HG03342 (cell line): ENCODE measurements at regions not wholly inside any gene's neighbourhood (a gene's known extent, or its start where the extent isn't known, plus 50 kb on each side); places are given as distances from the start of the nearest gene placed in this dataset.
"Not testable (repeated sequence)": the region's sequence is repeated elsewhere in the genome, so short reads cannot be mapped to it uniquely, and the experiment has no call there.

Experiments
- ATAC-seq: cut with Tn5 transposase; IDR thresholded peaks from one replicate; pipeline ENCODE4 v1.9.1; 2021; ENCODE audit warnings: mild to moderate bottlenecking, moderate library complexity; ENCODE audit not compliant: unreplicated experiment

DNA sequence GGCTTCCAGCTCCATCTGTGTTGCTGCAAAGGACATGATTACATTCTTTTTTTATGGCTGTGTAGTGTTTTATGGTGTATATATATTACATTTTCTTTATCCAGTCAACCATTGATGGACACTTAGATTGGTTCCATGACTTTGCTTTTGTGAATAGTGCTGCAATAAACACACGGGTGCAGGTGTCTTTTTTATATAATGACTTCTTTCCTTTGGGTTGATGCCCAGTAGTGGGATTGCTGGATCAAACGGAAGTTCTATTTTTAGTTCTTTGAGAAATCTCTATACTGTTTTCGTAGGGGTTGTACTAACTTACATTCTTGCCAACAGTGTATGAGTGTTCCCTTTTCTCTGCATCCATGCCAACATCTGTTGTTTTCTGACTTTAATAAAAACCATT lies 189.7 kb downstream of the ACTR3B start:
- ATAC-seq = no peak

DNA sequence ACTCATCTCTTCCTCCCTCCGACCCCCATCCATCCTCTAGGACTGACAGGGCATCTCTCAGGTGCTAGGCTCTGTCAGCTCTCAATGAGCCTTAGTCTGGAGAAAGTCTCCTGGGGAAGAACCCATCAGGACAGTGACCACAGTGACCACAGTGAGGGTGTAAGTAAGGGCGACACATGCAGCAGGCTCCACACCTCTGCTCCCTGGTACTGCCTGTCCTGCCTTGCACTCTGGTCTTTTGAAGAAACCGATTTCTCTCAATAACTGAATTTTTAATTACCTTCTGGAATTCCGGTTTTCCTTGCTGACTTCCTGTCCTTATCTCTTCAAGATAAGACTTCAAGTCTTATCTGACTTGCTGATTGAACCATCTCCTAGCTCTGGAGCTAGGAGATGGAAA lies 190.2 kb downstream of the ACTR3B start:
- ATAC-seq = no peak

DNA sequence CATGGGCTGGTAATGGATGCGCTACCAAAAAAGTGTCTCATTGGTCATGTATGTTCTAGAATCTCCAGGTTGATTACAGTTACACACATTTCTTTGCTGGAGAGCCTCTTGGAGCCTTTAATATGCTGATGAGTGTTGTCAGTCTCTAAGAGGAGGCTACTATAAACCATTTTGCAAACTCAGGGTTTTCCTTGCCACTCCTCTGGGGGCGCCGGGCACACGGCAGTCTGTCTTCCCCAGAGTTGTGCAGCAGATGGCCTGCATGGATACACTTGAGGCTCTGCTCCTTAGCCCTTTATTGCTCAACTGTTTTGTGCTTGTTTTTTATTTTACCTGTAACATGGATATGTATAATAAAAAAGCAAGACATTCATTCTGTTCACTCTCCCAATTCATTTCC lies 196.5 kb downstream of the ACTR3B start:
- no peak for ATAC-seq

DNA sequence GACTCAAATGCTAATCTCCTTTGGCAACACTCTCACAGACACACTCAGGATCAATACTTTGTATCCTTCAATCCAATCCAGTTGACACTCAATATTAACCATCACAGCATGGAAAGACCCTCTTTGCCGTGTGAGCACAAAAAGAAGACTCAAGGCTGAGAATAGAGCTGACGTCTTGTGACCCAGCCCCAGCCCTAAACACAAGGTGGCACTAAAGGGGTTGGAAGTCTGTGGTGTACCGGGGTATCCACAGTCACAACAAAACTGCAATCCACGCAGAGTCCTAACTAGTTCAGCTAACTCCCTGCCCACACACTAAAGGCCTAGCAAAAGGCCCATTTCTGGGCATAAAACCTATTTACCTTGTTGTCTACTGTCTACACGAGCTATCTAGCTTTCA lies 200.1 kb downstream of the ACTR3B start:
- no peak for ATAC-seq

DNA sequence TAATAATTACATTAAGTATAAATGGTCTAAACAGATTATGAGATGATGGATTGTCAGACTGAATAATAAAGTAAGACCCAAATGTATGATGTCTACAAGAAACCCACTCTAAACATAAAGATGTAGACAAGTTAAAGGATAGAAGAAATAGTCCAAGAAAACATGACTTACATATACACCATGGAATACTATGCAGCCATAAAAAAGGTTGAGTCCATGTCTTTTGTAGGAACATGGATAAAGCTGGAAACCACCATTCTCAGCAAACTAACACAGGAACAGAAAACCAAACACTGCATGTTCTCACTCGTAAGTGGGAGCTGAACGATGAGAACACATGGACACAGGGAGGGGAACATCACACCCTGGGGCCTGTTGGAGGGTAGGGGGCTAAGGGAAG lies 202.2 kb downstream of the ACTR3B start:
- not testable (repeated sequence) for ATAC-seq

DNA sequence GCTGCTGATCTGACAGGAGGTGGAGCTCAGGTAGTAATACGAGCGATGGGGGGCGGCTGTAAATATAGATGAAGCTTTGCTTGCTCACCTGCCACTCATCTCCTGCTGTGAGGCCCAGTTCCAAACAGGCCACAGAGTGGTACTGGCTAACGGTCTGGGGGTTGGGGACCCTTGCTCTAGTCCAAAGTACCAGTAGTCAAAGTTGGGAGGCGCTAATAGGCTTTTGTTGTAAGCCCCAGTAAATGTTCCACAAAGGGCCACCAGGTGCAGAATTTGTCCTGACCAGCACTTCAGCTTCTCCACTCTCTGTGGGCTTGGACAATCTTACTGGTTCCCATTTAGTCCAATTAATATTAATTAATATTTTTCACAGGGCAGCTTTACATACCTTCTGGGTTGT lies 206.6 kb downstream of the ACTR3B start:
- ATAC-seq = no peak

DNA sequence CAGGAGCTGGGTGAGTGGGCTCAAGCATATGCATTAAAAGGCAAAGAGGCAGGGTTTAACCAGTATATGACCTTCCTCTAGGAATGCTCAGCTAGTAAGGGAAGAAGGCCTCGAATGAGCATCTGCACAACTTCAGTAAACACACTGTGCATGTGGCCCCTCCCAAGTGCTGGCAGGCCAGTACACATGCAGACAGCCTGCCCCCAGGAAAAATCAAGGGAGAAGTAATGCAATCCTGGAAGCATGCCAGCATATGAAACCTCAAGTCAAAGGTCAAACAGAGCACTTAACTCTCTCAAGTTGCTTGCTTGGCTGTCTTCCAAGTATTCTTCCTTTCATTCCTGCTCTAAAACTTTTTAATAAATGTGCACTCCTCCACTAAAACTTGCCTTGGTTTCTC lies 208.4 kb downstream of the ACTR3B start:
- no peak for ATAC-seq

DNA sequence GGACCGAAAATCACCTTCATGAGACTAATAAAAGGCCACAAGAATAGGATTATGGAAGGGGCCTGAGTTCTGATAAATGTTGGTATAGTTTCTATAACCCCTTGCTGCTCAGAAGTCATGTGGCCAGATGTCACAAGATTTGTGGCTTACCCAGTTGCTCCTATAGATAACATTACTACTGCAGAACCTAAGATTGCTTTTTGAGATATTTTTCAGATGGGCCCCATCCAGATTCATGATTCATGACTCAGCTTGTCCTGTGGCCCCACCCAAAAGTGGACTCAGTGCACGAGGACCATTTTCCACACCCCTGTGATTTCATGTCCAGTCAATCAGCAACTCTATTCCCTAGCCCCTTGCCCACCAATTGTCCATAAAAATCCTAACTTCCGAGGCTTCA lies 209.0 kb downstream of the ACTR3B start:
- no peak for ATAC-seq

DNA sequence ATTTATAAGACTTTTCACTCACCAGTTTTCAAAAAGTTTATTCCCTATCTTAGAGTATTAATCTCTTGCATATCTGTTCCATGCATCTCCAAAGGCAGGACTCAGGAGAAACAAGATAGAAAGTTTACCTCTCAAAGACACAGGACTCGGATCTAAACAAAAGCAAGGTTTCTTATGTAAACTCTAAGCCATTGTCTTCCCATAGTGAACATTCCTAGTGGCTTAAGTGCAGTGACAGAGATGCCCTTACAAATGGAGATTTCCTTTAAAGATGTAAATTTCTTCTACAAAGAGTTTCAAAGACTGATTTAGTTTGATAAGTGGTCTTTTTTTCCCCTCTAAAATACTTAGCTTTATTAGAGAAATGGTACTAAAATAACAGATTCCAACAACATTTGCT lies 209.8 kb downstream of the ACTR3B start:
- ATAC-seq = no peak

DNA sequence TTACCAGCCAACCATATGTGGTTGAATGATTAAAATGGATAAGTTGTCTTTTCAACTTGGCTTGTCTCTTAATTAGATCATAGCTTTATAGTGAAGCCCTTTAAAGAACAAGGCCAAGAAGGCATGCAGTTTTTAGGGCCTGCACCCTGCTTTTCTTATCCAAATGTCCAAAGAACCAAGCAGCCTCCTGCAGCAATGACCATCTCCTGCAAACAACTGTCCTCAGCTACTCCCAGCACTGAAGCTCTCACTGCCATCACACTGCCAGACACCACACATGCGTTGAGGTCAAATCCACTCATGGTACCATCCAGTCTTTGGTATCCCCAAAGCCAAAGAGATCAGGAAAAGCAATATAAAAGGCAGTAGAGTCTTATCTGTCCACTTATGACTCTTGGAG lies 210.3 kb downstream of the ACTR3B start:
- ATAC-seq = no peak

DNA sequence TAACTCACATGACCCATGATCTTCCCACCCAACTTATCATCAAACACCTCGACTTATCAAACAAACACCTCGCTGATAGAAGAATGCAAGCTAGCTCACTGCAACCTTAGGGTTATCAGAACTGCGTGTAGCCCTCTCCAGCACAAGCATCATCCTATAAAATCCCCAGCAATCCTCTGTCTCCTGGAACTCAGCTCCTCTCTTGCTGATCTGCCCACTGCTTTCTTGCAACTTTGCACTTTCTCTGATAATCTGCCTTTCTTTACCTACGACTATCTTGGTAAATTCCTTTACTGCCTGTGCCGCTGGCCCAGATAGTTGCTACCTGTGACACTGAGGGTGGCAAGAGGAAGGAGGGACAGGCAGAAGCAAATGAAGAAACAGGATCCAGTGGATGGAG lies 210.9 kb downstream of the ACTR3B start:
- ATAC-seq = no peak

DNA sequence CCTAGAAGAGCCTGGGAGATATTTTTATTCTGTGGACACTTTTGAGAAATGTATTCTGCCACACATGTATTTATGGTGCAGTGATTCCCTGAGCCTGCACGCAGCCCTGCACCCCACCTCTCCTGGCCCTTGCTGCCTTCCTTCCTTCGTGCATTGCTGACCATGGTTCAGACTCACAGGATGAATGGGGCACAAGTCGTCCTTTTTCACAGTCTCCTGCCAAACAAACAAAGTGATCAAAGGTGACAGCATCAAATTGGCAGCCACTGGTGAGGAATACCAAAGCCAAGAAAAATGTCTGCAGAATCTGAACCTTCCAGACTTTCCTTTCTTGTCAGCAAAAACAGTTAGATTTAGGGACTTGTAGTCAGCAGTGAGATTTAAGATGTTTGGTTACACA lies 215.0 kb downstream of the ACTR3B start:
- no peak for ATAC-seq

DNA sequence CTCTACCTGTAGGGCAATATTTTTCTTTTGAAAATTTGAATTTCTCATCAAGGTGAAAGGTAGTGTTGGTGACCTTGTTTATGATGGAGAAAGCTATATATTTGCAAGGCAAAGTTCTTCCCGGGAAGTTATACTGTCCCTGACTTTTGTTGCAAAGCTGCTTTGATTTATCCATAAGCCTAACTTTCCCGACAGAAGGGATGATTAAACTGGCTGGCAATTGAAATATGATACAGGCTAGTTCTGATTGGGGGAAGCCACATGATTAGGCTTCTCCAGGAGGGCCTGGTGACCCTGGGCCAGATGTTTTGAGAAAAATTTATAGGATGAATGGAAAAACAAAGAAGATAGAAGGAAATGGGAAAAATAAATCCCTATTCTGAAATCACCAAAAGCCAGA lies 215.5 kb downstream of the ACTR3B start:
- ATAC-seq = no peak

DNA sequence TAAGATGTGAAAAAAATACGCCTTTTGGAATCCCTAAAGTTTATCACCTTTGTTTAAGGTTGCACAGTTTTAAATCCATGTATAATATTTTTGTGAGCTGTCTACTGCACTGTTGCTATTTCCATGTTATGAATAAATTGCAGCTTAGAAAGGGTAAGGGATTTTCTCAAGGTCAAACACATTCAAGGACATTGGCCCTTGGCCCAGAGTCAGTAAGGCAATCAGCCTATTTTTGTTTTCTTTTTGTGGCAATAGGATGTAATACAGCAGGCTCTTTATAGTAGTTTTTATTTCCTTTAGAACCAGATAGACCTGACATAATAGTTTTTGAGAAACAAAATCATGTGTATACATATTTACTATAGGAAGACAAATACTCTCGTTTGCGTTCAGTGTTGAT lies 219.8 kb downstream of the ACTR3B start:
- no peak for ATAC-seq

DNA sequence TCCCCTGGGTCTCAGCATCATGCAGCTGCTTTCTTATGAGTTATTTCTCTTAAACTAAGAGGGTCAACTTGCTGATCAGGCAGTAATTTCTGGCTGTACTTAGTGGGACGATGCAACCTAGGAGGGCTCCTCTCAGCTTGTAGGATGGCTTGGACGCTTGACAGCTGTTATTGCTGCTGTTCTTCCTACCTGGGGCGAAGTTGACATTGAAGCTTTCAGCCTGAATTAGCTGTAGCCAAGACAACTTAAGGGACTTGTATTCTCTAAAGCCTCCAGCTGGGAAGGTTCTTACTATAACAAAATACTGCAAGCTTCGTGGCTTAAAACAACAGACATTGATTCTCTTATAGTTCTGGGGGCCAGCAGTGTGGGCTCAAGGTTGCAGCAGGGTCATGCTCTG lies 224.9 kb downstream of the ACTR3B start:
- ATAC-seq = no peak

DNA sequence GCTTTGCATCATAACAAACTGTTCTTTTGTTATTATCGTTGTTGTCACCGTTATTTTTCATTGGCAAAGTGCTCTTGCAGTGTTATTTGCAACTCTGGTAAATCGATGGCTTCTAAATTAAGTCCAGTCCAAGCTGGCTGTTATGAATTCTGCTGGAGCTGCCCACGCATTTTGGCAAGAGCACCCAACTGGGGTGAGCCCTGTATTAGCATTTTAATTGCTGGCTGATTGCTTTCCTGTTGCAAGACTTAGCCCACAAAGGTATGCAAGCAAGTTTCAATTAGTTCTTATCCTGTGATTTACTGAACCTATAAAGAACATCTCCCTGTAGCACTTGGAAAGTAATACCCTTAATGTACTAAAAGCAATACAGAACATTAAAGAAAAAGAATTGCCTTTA lies 226.8 kb downstream of the ACTR3B start:
- ATAC-seq = no peak

DNA sequence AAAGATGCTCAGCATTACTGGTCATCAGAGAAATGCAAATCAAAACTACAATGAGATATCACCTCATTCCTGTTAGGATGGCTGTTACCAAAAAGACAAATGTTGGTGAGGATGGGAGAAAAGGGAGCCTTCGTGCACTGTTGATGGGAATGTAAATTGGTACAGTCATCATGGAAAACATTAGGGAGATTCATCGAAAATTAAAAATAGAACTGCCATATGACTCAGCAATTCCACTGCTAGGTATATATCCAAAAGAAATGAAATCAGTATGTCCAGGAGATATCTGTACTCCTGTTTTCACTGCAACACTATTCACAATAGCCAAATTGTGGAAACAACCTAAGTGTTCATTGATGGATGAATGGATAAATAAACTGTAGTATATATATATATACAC lies 228.1 kb downstream of the ACTR3B start:
- ATAC-seq = no peak

DNA sequence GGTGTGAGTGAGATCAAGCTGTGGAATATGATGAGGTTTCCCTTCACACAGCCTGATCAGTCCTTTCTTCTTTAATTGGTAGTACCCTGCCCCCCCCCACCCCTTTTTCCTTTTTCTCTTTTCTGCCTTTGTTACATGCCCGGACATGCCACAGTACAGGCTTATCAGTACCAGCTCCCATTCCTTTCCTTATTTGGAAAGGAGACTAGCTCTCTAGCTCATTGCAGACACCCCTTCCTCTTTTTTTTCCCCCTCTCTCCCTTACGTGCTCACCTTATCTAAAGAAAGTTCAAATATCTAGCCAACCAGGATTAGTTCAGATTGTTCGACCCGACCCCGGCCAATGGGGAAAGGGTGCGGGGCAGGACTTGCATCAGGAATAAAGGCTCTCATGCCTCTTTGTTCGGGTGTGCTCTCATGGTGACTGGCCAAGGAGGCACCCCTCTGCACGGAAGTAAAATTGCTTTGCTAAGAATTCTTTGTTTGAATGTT lies 230.4 kb downstream of the ACTR3B start:
- ATAC-seq = no peak

DNA sequence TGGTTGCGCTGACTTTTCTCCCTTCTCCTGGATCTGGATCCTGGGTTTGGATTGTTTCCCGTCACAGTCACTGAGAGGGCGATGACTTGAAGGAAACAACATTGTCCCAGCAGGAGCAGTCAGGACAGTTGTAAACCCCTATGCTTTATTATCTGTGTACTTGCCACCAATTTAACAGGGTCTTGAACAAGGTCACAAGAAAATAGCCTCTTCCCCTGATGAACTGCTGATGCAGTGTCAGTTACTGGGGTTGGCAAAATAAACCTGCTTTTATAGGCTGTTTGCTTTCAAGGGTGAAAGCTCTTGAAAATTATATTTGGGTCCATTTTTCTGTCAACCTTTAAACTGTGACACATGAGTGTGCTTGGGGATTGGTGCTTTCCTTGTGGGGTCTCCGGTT lies 238.9 kb downstream of the ACTR3B start:
- ATAC-seq = no peak

DNA sequence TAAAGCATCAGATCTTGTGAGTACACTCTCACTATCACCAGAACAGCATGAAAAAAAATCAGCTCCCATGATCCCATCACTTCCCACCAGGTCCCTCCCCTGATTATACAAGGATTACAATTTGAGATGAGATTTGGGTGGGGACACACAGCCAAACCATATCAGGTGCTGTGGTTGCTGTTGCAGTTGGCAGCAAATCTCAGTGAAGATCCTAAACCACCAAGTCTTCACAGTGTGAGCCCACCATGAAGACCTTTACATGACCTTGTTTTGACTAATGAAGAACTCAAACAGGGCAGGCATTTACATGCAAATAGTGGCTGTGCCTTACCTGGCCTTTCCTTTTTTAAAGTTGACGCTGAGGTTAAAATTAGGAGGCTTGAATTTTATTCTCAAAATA lies 242.6 kb downstream of the ACTR3B start:
- ATAC-seq = no peak

DNA sequence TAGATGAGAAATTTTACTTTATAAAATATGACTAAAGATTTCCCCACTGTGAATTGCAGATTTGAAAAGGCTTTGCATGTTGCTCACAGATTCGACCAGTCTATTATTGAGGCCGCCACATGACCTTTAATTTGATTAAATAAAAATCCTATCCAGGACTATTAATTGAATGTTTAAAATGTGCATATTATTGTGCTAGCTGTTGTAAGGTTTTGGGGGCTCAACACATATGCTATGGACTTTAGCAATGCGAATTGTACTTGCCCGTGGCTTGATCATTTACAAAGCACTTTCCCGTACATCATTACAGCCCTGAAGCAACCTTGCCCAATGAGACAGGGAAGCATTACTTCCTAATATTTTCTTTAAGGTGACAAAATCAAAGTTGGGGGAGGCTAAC lies 243.0 kb downstream of the ACTR3B start:
- ATAC-seq = no peak

DNA sequence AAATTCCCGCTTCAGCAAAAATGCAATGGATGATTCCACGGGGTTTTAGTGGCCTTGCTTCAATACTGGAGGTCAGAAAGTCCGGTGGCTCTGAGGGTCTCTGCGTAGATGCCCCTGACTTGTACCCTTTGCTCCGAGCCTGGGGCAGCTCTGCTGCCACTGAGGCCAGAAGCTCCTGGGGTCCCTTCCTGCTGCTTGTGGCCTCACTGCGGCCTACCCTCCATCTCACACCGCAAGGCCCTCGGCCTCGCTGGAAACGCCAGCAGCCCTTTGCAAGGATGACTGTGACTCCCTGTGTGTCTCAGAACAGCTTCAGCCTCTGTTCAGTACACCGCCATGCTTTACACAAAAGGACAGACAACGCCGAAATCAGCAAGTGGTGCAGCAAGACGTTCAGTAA lies 244.8 kb downstream of the ACTR3B start:
- no peak for ATAC-seq

DNA sequence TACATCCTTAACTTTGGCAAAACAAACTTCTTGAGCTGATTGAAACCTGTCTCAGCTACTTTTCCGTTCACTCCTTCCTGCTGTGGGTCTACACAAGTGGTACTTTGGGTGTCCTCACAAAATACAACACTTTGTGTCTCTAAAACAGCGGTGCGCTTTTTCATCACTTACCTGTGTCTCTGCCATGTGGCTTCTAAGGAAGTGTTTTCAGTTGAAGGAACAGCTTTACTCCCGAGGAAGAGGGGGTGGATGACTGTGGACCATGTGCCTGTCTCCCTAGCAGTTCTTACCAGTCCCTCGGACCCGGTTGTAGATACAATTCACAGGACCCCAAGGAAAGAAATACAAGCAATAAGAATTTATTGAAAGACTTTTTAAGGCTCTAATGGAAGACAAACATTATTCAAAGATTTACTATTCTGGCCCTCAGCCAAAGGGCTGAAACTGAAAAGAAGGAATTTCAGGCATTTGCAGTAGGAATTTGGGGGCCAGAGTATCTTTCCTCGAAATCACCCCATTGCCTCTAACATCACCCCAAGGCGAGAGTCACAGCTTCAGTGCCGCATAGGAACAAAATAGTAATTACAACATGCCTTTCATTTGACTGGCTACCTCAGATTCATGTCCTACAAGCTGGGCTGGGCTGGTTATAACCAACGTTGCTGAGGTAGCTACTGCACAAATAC lies 246.3 kb downstream of the ACTR3B start:
- ATAC-seq = no peak
